Prostate gland (tissue), 2 donors: ENCODE measurements at regions not wholly inside any gene's neighbourhood (a gene's known extent, or its start where the extent isn't known, plus 50 kb on each side); places are given as distances from the start of the nearest gene placed in this dataset.

Experiments used
- POLR2A ChIP-seq: fragments of 450-650 bp; IDR thresholded peaks from one replicate; pipeline ENCODE4 v1.6.1; 2016; ENCODE audit warnings: antibody characterized with exemption, mild to moderate bottlenecking
- POLR2AphosphoS5 ChIP-seq: sonication (generic); formaldehyde crosslinking; IDR thresholded peaks from one replicate; pipeline ENCODE4 v1.6.1; 2017; ENCODE audit warnings: antibody characterized with exemption
- TF ChIP-seq, protein P1 (sequence below), 4 experiments: fragments of 200-600 bp in 2 of 4; fragments of 450-650 bp in 2 of 4; sonication (generic) in 2 of 4; IDR thresholded peaks; 1 replicate in 3 of 4; 2 replicates in 1 of 4; pipeline ENCODE4 v1.5.1; 2016 to 2019; ENCODE audit warnings: antibody characterized with exemption in 4 of 4, mild to moderate bottlenecking in 2 of 4, moderate library complexity in 2 of 4

DNA sequence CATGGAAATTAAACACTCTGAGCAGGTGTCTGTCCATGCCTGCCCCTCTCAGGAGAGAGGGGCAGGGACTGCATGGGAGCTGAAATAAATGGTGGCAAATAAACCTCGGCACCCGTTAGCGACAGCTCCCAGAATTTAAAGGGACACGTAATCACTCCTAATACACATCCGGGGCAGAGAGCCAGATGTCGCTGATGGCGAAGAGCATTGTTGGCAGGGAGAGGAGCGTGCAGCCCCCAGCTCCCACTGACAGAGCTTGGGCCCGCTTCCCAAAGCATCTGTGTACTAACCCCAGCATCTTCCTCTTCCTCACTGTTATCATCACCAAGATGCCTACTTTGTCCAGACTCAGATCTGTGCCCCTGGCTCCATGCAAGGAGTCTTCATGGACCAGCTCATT lies 85.8 kb downstream of the IRX5 start:
- TF ChIP-seq, protein P1, sequence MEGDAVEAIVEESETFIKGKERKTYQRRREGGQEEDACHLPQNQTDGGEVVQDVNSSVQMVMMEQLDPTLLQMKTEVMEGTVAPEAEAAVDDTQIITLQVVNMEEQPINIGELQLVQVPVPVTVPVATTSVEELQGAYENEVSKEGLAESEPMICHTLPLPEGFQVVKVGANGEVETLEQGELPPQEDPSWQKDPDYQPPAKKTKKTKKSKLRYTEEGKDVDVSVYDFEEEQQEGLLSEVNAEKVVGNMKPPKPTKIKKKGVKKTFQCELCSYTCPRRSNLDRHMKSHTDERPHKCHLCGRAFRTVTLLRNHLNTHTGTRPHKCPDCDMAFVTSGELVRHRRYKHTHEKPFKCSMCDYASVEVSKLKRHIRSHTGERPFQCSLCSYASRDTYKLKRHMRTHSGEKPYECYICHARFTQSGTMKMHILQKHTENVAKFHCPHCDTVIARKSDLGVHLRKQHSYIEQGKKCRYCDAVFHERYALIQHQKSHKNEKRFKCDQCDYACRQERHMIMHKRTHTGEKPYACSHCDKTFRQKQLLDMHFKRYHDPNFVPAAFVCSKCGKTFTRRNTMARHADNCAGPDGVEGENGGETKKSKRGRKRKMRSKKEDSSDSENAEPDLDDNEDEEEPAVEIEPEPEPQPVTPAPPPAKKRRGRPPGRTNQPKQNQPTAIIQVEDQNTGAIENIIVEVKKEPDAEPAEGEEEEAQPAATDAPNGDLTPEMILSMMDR (IDR thresholded peaks at IDR 0.05): no peak
- TF ChIP-seq POLR2A (no peak), POLR2AphosphoS5 (no peak)
